Kidney (tissue), 13 donors: ENCODE measurements at regions not wholly inside any gene's neighbourhood (a gene's known extent, or its start where the extent isn't known, plus 50 kb on each side); places are given as distances from the start of the nearest gene placed in this dataset.

Experiments
- DNase-seq, 5 donors: peaks; one replicate each; pipeline ENCODE4 v3.0.0-alpha.2; 2013 to 2020
- FAIRE-seq: peaks from 2 replicates; lab custom pipeline; 2012; peaks lifted over from hg19 to GRCh38; lab: Jason Lieb, UNC
- H3K27ac ChIP-seq, 2 donors: one replicate each; pipeline ENCODE4 v1.7.0; 2013; ENCODE audit warnings: low read depth in 2 of 2, low read length in 2 of 2, inconsistent platforms in 1 of 2
- H3K27me3 ChIP-seq: one replicate; pipeline ENCODE4 v1.7.1; 2013; ENCODE audit warnings: low read length, inconsistent platforms; ENCODE audit not compliant: control insufficient read depth, insufficient read depth
- H3K36me3 ChIP-seq, 3 donors: one replicate each; pipeline versions ENCODE4 v1.7.0 to v1.7.1; 2013; ENCODE audit warnings: low read length in 3 of 3, control low read depth in 1 of 3, inconsistent platforms in 1 of 3; ENCODE audit not compliant: insufficient read depth in 3 of 3, control insufficient read depth in 2 of 3
- H3K4me1 ChIP-seq, 3 donors: one replicate each; pipeline versions ENCODE4 v1.7.0 to v1.7.1; 2013; ENCODE audit warnings: low read length in 3 of 3, inconsistent platforms in 1 of 3, low read depth in 1 of 3; ENCODE audit not compliant: control insufficient read depth in 2 of 3, insufficient read depth in 2 of 3
- H3K4me3 ChIP-seq, 3 donors: one replicate each; pipeline versions ENCODE4 v1.7.0 to v1.8.1; 2013; ENCODE audit warnings: low read length in 3 of 3, control low read depth in 1 of 3, inconsistent platforms in 1 of 3
- H3K9ac ChIP-seq, 3 donors: one replicate each; pipeline versions ENCODE4 v1.7.0 to v1.7.1; 2013; ENCODE audit warnings: low read length in 3 of 3, control low read depth in 1 of 3, inconsistent platforms in 1 of 3
- H3K9me3 ChIP-seq, 3 donors: one replicate each; pipeline versions ENCODE4 v1.7.0 to v1.7.1; 2013; ENCODE audit warnings: low read length in 3 of 3, control low read depth in 1 of 3, inconsistent platforms in 1 of 3; ENCODE audit not compliant: control insufficient read depth in 2 of 3, insufficient read depth in 1 of 3
- intact Hi-C: fragments of 100-400 bp; cut with DNase I; formaldehyde crosslinking; loops from one replicate; pipeline ENCODE4 v1.11.1; 2022
- TF ChIP-seq, protein P1 (sequence below): IDR thresholded peaks from 3 replicates; pipeline ENCODE4 v1.5.1; 2012; ENCODE audit warnings: mild to moderate bottlenecking, moderate library complexity, borderline replicate concordance; ENCODE audit not compliant: insufficient read depth; ENCODE audit errors: extremely low read depth
- donor health status: control.
- donor health status: control.
- donor health status: control.
- donor health status: control.
- donor health status: control.
- donor health status: DM: yes; HTN: yes; CAD: no.
- donor health status: Normal renal cell carcinoma (clear cell type).

DNA sequence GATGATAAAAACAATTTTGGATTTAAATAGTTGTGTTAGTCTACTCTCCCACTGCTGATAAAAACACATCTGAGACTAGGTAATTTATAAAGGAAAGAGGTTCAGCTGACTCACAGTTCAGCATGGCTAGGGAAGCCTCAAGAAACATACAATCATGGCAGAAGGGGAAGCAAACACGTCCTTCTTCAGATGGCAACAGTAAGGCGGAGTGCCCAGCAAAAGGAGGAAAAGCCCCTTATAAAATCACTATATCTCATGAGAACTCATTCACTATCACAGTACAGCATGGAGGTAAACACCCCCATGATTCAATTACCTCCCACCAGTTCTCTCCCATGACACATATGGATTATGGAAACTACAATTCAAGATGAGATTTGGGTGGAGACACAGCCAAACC lies 632.1 kb downstream of the SLC16A7 start:
- intact Hi-C loops, result no loop called here
- DNase-seq, result no peak
- H3K27ac ChIP-seq, result no peak overlapping the region
- TF ChIP-seq, protein P1, sequence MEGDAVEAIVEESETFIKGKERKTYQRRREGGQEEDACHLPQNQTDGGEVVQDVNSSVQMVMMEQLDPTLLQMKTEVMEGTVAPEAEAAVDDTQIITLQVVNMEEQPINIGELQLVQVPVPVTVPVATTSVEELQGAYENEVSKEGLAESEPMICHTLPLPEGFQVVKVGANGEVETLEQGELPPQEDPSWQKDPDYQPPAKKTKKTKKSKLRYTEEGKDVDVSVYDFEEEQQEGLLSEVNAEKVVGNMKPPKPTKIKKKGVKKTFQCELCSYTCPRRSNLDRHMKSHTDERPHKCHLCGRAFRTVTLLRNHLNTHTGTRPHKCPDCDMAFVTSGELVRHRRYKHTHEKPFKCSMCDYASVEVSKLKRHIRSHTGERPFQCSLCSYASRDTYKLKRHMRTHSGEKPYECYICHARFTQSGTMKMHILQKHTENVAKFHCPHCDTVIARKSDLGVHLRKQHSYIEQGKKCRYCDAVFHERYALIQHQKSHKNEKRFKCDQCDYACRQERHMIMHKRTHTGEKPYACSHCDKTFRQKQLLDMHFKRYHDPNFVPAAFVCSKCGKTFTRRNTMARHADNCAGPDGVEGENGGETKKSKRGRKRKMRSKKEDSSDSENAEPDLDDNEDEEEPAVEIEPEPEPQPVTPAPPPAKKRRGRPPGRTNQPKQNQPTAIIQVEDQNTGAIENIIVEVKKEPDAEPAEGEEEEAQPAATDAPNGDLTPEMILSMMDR, result no peak
- no peaks in the 10 kb centered on the region for H3K9me3 ChIP-seq
- H3K36me3 ChIP-seq, result no peaks in the 10 kb centered on the region
- H3K4me1 ChIP-seq, result no peaks in the 10 kb centered on the region
- H3K4me3 ChIP-seq, result no peak overlapping the region
- FAIRE-seq, result no peak
- H3K9ac ChIP-seq, result no peak overlapping the region
- H3K27me3 ChIP-seq, result no peaks in the 10 kb centered on the region

DNA sequence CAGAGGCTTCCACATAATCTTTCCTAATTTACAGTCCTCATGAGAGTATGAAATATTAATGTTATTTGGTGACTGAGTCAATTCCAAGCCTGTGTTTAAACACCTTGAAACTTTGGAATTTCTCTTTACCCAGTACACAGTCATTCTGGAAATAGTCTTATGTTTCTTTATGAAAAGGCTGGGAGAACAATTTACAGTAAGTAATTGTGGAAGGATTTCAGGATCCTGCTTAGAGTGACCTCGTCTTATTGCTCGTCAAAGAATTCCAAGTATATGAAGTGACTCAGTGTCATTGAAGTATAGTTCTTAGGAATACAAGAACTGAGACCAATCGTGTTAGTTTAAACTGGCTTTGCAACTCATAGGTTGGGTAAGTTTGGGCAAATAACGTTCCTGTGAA lies 634.2 kb downstream of the SLC16A7 start:
- Histone ChIP-seq H3K4me3 (no peak overlapping the region), H3K9me3 (no peaks in the 10 kb centered on the region), H3K4me1 (no peaks in the 10 kb centered on the region), H3K9ac (no peak overlapping the region), H3K27ac (no peak overlapping the region), H3K36me3 (no peaks in the 10 kb centered on the region), H3K27me3 (no peaks in the 10 kb centered on the region)
- FAIRE-seq (no peak), DNase-seq (no peak)
- intact Hi-C loops, result no loop called here
- TF ChIP-seq, protein P1, result no peak

DNA sequence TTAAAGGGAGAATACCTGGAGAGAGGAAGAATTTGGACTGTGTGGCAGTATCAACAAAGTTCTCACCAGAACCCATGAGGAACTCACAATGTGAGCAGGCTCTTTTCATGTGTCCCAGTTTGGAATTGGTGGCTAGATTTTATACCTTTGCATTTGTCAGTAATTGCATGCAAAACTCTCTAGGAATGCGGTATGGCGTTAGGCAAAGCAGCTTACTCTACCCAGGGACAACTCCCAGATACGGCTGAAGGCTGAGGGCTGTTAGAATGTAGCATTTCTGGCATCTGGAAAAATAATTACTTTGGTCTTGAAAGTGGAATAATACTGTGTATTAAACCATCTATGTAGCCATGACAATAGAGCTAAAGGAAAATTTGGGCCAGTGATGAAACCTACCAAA lies 635.5 kb downstream of the SLC16A7 start:
- DNase-seq (peak in 2 of 5 donors; percentile 1), FAIRE-seq (no peak)
- Histone ChIP-seq H3K9ac (no peak overlapping the region), H3K4me3 (no peak overlapping the region), H3K27me3 (no peaks in the 10 kb centered on the region), H3K9me3 (no peaks in the 10 kb centered on the region), H3K4me1 (no peaks in the 10 kb centered on the region), H3K27ac (no peak overlapping the region), H3K36me3 (no peaks in the 10 kb centered on the region)
- TF ChIP-seq, protein P1, result no peak
- intact Hi-C loops, result no loop called here
